ENCODE measurements at regions not wholly inside any gene's neighbourhood (a gene's known extent, or its start where the extent isn't known, plus 50 kb on each side); places are given as distances from the start of the nearest gene placed in this dataset.

GRCh38 chr10:4319870-4320367 lies 506.1 kb upstream of the AKR1E2 start:
- FAIRE-seq (no peak), DNase-seq (ENCODE audit: insufficient read length, low spot score) (no peak)
- TF ChIP-seq SPI1 (IDR thresholded peaks at IDR 0.05; ENCODE audit: low read depth, low read length) (no peak), POLR2A (IDR thresholded peaks at IDR 0.05; ENCODE audit: low read depth, low read length) (no peak), TAF1 (IDR thresholded peaks at IDR 0.05; ENCODE audit: low read depth, low read length) (no peak), POU2F2 (IDR thresholded peaks at IDR 0.05; ENCODE audit: low read depth, low read length) (no peak), PAX5 (IDR thresholded peaks at IDR 0.05; ENCODE audit: insufficient read depth, low read length, severe bottlenecking) (no peak)

GRCh38 chr10:4316161-4316810 lies 509.7 kb upstream of the AKR1E2 start:
- FAIRE-seq (no peak), DNase-seq (ENCODE audit: insufficient read length, low spot score) (no peak)
- TF ChIP-seq POLR2A (IDR thresholded peaks at IDR 0.05; ENCODE audit: low read depth, low read length) (no peak), POU2F2 (IDR thresholded peaks at IDR 0.05; ENCODE audit: low read depth, low read length) (no peak), PAX5 (IDR thresholded peaks at IDR 0.05; ENCODE audit: insufficient read depth, low read length, severe bottlenecking) (no peak), POLR2AphosphoS5 (IDR thresholded peaks at IDR 0.05; ENCODE audit: low read depth, low read length) (no peak), TAF1 (IDR thresholded peaks at IDR 0.05; ENCODE audit: low read depth, low read length) (no peak), SPI1 (IDR thresholded peaks at IDR 0.05; ENCODE audit: low read depth, low read length) (no peak)

- FAIRE-seq (no peak), DNase-seq (ENCODE audit: insufficient read length, low spot score) (no peak)
- TF ChIP-seq POU2F2 (IDR thresholded peaks at IDR 0.05; ENCODE audit: low read depth, low read length) (no peak), POLR2A (IDR thresholded peaks at IDR 0.05; ENCODE audit: low read depth, low read length) (no peak), POLR2AphosphoS5 (IDR thresholded peaks at IDR 0.05; ENCODE audit: low read depth, low read length) (no peak), TAF1 (IDR thresholded peaks at IDR 0.05; ENCODE audit: low read depth, low read length) (no peak), PAX5 (IDR thresholded peaks at IDR 0.05; ENCODE audit: insufficient read depth, low read length, severe bottlenecking) (no peak), SPI1 (IDR thresholded peaks at IDR 0.05; ENCODE audit: low read depth, low read length) (no peak)
These were observed 510.5 kb upstream of the AKR1E2 start for GRCh38 chr10:4315551-4315950.

GRCh38 chr10:4313051-4313450 lies 513.0 kb upstream of the AKR1E2 start:
- FAIRE-seq (no peak), DNase-seq (ENCODE audit: insufficient read length, low spot score) (no peak)
- TF ChIP-seq TAF1 (IDR thresholded peaks at IDR 0.05; ENCODE audit: low read depth, low read length) (no peak), POU2F2 (IDR thresholded peaks at IDR 0.05; ENCODE audit: low read depth, low read length) (no peak), POLR2AphosphoS5 (IDR thresholded peaks at IDR 0.05; ENCODE audit: low read depth, low read length) (no peak), POLR2A (IDR thresholded peaks at IDR 0.05; ENCODE audit: low read depth, low read length) (no peak), SPI1 (IDR thresholded peaks at IDR 0.05; ENCODE audit: low read depth, low read length) (no peak), PAX5 (IDR thresholded peaks at IDR 0.05; ENCODE audit: insufficient read depth, low read length, severe bottlenecking) (no peak)

GRCh38 chr10:4312051-4312835 lies 513.8 kb upstream of the AKR1E2 start:
- TF ChIP-seq TAF1 (IDR thresholded peaks at IDR 0.05; ENCODE audit: low read depth, low read length) (no peak), PAX5 (IDR thresholded peaks at IDR 0.05; ENCODE audit: insufficient read depth, low read length, severe bottlenecking) (no peak), SPI1 (IDR thresholded peaks at IDR 0.05; ENCODE audit: low read depth, low read length) (no peak), POLR2AphosphoS5 (IDR thresholded peaks at IDR 0.05; ENCODE audit: low read depth, low read length) (no peak), POU2F2 (IDR thresholded peaks at IDR 0.05; ENCODE audit: low read depth, low read length) (no peak)
- FAIRE-seq: no peak
- DNase-seq (ENCODE audit: insufficient read length, low spot score): no peak

GRCh38 chr10:4310172-4310571 lies 515.8 kb upstream of the AKR1E2 start:
- DNase-seq (ENCODE audit: insufficient read length, low spot score) (no peak), FAIRE-seq (no peak)
- no peak for TF ChIP-seq SPI1 (IDR thresholded peaks at IDR 0.05; ENCODE audit: low read depth, low read length)
- TF ChIP-seq POU2F2 (IDR thresholded peaks at IDR 0.05; ENCODE audit: low read depth, low read length): no peak

- FAIRE-seq: no peak
- TF ChIP-seq POLR2AphosphoS5 (IDR thresholded peaks at IDR 0.05; ENCODE audit: low read depth, low read length) (no peak), TAF1 (IDR thresholded peaks at IDR 0.05; ENCODE audit: low read depth, low read length) (no peak), POU2F2 (IDR thresholded peaks at IDR 0.05; ENCODE audit: low read depth, low read length) (no peak), PAX5 (IDR thresholded peaks at IDR 0.05; ENCODE audit: insufficient read depth, low read length, severe bottlenecking) (no peak)
- DNase-seq (ENCODE audit: insufficient read length, low spot score): no peak
These were observed 518.1 kb upstream of the AKR1E2 start for GRCh38 chr10:4307910-4308309.

GRCh38 chr10:4306871-4307270 lies 519.1 kb upstream of the AKR1E2 start:
- FAIRE-seq (no peak), DNase-seq (ENCODE audit: insufficient read length, low spot score) (no peak)
- TF ChIP-seq POU2F2 (IDR thresholded peaks at IDR 0.05; ENCODE audit: low read depth, low read length): no peak
- no peak for TF ChIP-seq TAF1 (IDR thresholded peaks at IDR 0.05; ENCODE audit: low read depth, low read length)
- TF ChIP-seq POLR2AphosphoS5 (IDR thresholded peaks at IDR 0.05; ENCODE audit: low read depth, low read length): no peak
- no peak for TF ChIP-seq SPI1 (IDR thresholded peaks at IDR 0.05; ENCODE audit: low read depth, low read length)
- no peak for TF ChIP-seq PAX5 (IDR thresholded peaks at IDR 0.05; ENCODE audit: insufficient read depth, low read length, severe bottlenecking)
- TF ChIP-seq POLR2A (IDR thresholded peaks at IDR 0.05; ENCODE audit: low read depth, low read length): no peak

GRCh38 chr10:4303045-4303444 lies 518.0 kb upstream of the KLF6 start:
- FAIRE-seq: no peak
- no peak for DNase-seq (ENCODE audit: insufficient read length, low spot score)
- TF ChIP-seq SPI1 (IDR thresholded peaks at IDR 0.05; ENCODE audit: low read depth, low read length) (no peak), POLR2AphosphoS5 (IDR thresholded peaks at IDR 0.05; ENCODE audit: low read depth, low read length) (no peak), POLR2A (IDR thresholded peaks at IDR 0.05; ENCODE audit: low read depth, low read length) (no peak), PAX5 (IDR thresholded peaks at IDR 0.05; ENCODE audit: insufficient read depth, low read length, severe bottlenecking) (no peak), TAF1 (IDR thresholded peaks at IDR 0.05; ENCODE audit: low read depth, low read length) (no peak), POU2F2 (IDR thresholded peaks at IDR 0.05; ENCODE audit: low read depth, low read length) (no peak)
